ENCODE measurements at regions not wholly inside any gene's neighbourhood (a gene's known extent, or its start where the extent isn't known, plus 50 kb on each side); places are given as distances from the start of the nearest gene placed in this dataset.
"Not testable (repeated sequence)": the region's sequence is repeated elsewhere in the genome, so short reads cannot be mapped to it uniquely, and the experiment has no call there.

- DNase-seq: no peak
Measured at GRCh38 chr15:66635817-66636216, 66.2 kb upstream of the SMAD6 start.

- DNase-seq: not testable (repeated sequence)
Measured at GRCh38 chr15:66637044-66637443, 65.0 kb upstream of the SMAD6 start.

- DNase-seq: no peak
Measured at GRCh38 chr15:66638377-66638776, 63.7 kb upstream of the SMAD6 start.

- DNase-seq: no peak
Measured at GRCh38 chr15:66641485-66642315, 60.3 kb upstream of the SMAD6 start.

- no peak for DNase-seq
Measured at GRCh38 chr15:66642514-66642913, 59.5 kb upstream of the SMAD6 start.

GRCh38 chr15:66643033-66643432 lies 59.0 kb upstream of the SMAD6 start:
- DNase-seq: no peak

- DNase-seq: no peak
Measured at GRCh38 chr15:66644000-66644787, 57.8 kb upstream of the SMAD6 start.

- DNase-seq: no peak
Measured at GRCh38 chr15:66644869-66645268, 57.2 kb upstream of the SMAD6 start.

GRCh38 chr15:66646308-66646707 lies 55.7 kb upstream of the SMAD6 start:
- DNase-seq: no peak

- no peak for DNase-seq
Measured at GRCh38 chr15:66646799-66647198, 55.2 kb upstream of the SMAD6 start.

- DNase-seq: no peak
Measured at GRCh38 chr15:66647358-66647757, 54.7 kb upstream of the SMAD6 start.

GRCh38 chr15:66648588-66648987 lies 53.4 kb upstream of the SMAD6 start:
- DNase-seq: no peak

- no peak for DNase-seq
Measured at GRCh38 chr15:66649235-66649984, 52.6 kb upstream of the SMAD6 start.

- DNase-seq: no peak
Measured at GRCh38 chr15:66650433-66650832, 51.6 kb upstream of the SMAD6 start.

- no peak for DNase-seq
Measured at GRCh38 chr15:66651198-66651597, 50.8 kb upstream of the SMAD6 start.

GRCh38 chr15:66651913-66652642 lies 50.0 kb upstream of the SMAD6 start:
- DNase-seq: no peak

Data from stimulated activated CD4-positive, alpha-beta T cell treated with anti-CD3 and anti-CD28 coated beads, Interleukin-15, amount 100 ng/mL, for 24 hours (primary cell).